ENCODE measurements at regions not wholly inside any gene's neighbourhood (a gene's known extent, or its start where the extent isn't known, plus 50 kb on each side); places are given as distances from the start of the nearest gene placed in this dataset.
A peak's percentile ranks its signal among the peaks of the same experiment; 100 is the strongest.

GRCh38 chr2:19141234-19142004 lies 217.0 kb downstream of the OSR1 start:
- no peak for FAIRE-seq
- no TSS peak for BruUV-seq (replicated peaks)

More at GRCh38 chr2:19141234-19142004, 217.0 kb downstream of the OSR1 start:
- no peaks in the 10 kb centered on the region for H4K20me1 ChIP-seq (replicated peaks; ENCODE audit: control insufficient read depth, extremely low read depth, insufficient read depth, low read length)
- no peaks in the 10 kb centered on the region for H3K27me3 ChIP-seq (ENCODE audit: control insufficient read depth in 2 of 2, insufficient read depth in 2 of 2, low read length in 2 of 2)
- H3K9ac ChIP-seq (replicated peaks; ENCODE audit: extremely low read depth, insufficient read depth, low read length): no peak overlapping the region
- DNase-seq (ENCODE audit: low read depth, low spot score): peak; percentile 25
- TF ChIP-seq POLR2A (IDR thresholded peaks at IDR 0.05; ENCODE audit: low read depth, low read length) (no peak), MAX (IDR thresholded peaks at IDR 0.05; ENCODE audit: insufficient read depth, insufficient read length) (no peak), EZH2 (IDR thresholded peaks at IDR 0.05; ENCODE audit: borderline replicate concordance, low read depth, low read length, severe bottlenecking) (no peak), GATA2 (IDR thresholded peaks at IDR 0.05; ENCODE audit: insufficient read depth, insufficient read length, low read depth, low read length) (no peak), FOS (IDR thresholded peaks at IDR 0.05; ENCODE audit: borderline replicate concordance, insufficient read depth, low read length) (no peak), JUN (IDR thresholded peaks at IDR 0.05; ENCODE audit: borderline replicate concordance, insufficient read depth, insufficient read length, low read depth) (no peak), MYC (IDR thresholded peaks at IDR 0.05; ENCODE audit: low read depth, low read length) (no peak), POLR2AphosphoS5 (IDR thresholded peaks at IDR 0.05; ENCODE audit: insufficient read depth, low read depth, low read length) (no peak), CTCF (IDR thresholded peaks at IDR 0.05; ENCODE audit: extremely low read depth in 1 of 2, insufficient read depth in 1 of 2, low read depth in 1 of 2, low read length in 2 of 2) (no peak)
- dilution Hi-C loops (cut with MboI; ENCODE audit: extremely low pct_ligation_motif_present, low sequenced_read_pairs): no loop called here
- H3K27ac ChIP-seq (ENCODE audit: insufficient read depth, low read depth, low read length): peak overlapping the region; percentile 4
- CTCF ChIA-PET: interaction anchor here (1.1 to 2.2 kb wide), 3 partner anchors 10 to 23 kb away, joined by 4 to 7 read pairs (median 4); no protein-coding TSS in a partner anchor
- H3K4me2 ChIP-seq (ENCODE audit: insufficient read depth, low read length): peak overlapping the region; percentile 8
- no peaks in the 10 kb centered on the region for H3K36me3 ChIP-seq (ENCODE audit: control insufficient read depth in 2 of 2, extremely low read depth in 1 of 2, insufficient read depth in 2 of 2, low read length in 2 of 2)
- H3K79me2 ChIP-seq (ENCODE audit: control insufficient read depth, insufficient read depth, low read length): no peaks in the 10 kb centered on the region
- intact Hi-C loops (cut with micrococcal nuclease): no loop called here
- H3K9me3 ChIP-seq (replicated peaks; ENCODE audit: control insufficient read depth, insufficient read depth, low read length): no peaks in the 10 kb centered on the region
- peaks cover 19% of the 10 kb centered on the region for H3K4me1 ChIP-seq (ENCODE audit: control insufficient read depth, extremely low read depth, insufficient read depth, low read length)
- H3K4me3 ChIP-seq (replicated peaks in 1 of 3; ENCODE audit: insufficient read depth in 1 of 3, low read depth in 1 of 3, low read length in 3 of 3): no peak overlapping the region
- H2AFZ ChIP-seq (ENCODE audit: low read depth, low read length): peak overlapping the region; percentile 40
- H3K9me1 ChIP-seq (replicated peaks; ENCODE audit: control insufficient read depth, extremely low read depth, insufficient read depth, low read length): no peaks in the 10 kb centered on the region
- POLR2A ChIA-PET: no interaction called here

Measured in endothelial cell of umbilical vein (primary cell).